Left ventricle myocardium inferior (tissue), 1 donor: ENCODE measurements at regions not wholly inside any gene's neighbourhood (a gene's known extent, or its start where the extent isn't known, plus 50 kb on each side); places are given as distances from the start of the nearest gene placed in this dataset.
A peak's percentile ranks its signal among the peaks of the same experiment; 100 is the strongest.

ENCODE experiments used
- DNase-seq: peaks from one replicate; pipeline ENCODE4 v3.0.0-alpha.2; 2020
- H3K27ac ChIP-seq: fragments of 200-600 bp; replicated peaks from 2 replicates; pipeline ENCODE4 v1.8.0; 2021
- H3K27me3 ChIP-seq: fragments of 200-600 bp; 2 replicates; pipeline ENCODE4 v1.8.0; 2021; ENCODE audit warnings: low read depth
- H3K36me3 ChIP-seq: fragments of 200-600 bp; 2 replicates; pipeline ENCODE4 v1.8.0; 2021
- H3K4me1 ChIP-seq: fragments of 200-600 bp; 2 replicates; pipeline ENCODE4 v1.8.0; 2021
- H3K4me3 ChIP-seq: fragments of 200-600 bp; 2 replicates; pipeline ENCODE4 v1.8.0; 2021; ENCODE audit warnings: mild to moderate bottlenecking, moderate library complexity
- H3K9me3 ChIP-seq: fragments of 200-600 bp; replicated peaks from 2 replicates; pipeline ENCODE4 v1.8.0; 2021
- CTCF ChIP-seq: fragments of 200-600 bp; IDR thresholded peaks from 2 replicates; pipeline ENCODE4 v1.8.0; 2021; ENCODE audit warnings: antibody characterized with exemption, mild to moderate bottlenecking, borderline replicate concordance
- intact Hi-C: fragments of 100-400 bp; cut with micrococcal nuclease; formaldehyde crosslinking; loops from one replicate; pipeline ENCODE4 v1.11.0; 2022
- donor health status: DM: no; HTN: yes; CAD: no; lungs with severe emphysema.

DNA sequence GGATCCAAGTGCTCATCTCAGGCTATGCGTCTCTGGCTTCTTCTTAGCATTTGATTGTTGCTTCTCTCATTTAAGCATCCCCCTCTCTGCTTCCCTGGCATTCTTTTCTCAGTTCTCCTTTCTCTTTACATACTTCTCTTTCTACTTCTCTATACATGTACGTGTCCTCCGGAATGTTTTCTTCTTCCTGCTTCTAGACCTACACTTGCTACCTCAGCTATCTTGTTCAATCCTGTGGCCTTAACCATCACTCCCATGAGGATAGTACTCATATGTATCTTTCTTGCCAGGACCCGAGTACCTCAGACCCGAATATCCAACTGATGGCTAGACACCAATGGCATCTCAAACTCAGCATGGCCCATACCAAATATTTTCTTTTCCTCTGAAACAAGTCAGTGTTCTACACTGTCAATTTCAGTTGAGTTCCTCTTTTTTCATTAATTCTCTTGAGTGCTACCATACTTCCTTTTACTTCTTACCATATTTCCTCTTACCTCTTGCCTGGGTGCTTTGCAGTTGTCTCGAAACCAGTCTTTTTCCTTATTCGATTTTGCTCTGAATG lies 115.1 kb upstream of the SLC38A2 start:
- no peaks in the 10 kb centered on the region for H3K9me3 ChIP-seq
- peaks cover 48% of the 10 kb centered on the region for H3K4me1 ChIP-seq
- DNase-seq, result no peak
- H3K27ac ChIP-seq, result no peak overlapping the region
- no peak for TF ChIP-seq CTCF
- no peaks in the 10 kb centered on the region for H3K36me3 ChIP-seq
- no peaks in the 10 kb centered on the region for H3K27me3 ChIP-seq
- H3K4me3 ChIP-seq, result no peak overlapping the region
- intact Hi-C loops, result no loop called here

- no peaks in the 10 kb centered on the region for H3K9me3 ChIP-seq
- intact Hi-C loops, result no loop called here
- H3K36me3 ChIP-seq, result no peaks in the 10 kb centered on the region
- no peak for TF ChIP-seq CTCF
- no peak overlapping the region for H3K27ac ChIP-seq
- peaks cover 37% of the 10 kb centered on the region for H3K4me1 ChIP-seq
- no peak overlapping the region for H3K4me3 ChIP-seq
- no peak for DNase-seq
- H3K27me3 ChIP-seq, result no peaks in the 10 kb centered on the region
Measured at GRCh38 chr12:46486588-46486987, 114.0 kb upstream of the SLC38A2 start.

DNA sequence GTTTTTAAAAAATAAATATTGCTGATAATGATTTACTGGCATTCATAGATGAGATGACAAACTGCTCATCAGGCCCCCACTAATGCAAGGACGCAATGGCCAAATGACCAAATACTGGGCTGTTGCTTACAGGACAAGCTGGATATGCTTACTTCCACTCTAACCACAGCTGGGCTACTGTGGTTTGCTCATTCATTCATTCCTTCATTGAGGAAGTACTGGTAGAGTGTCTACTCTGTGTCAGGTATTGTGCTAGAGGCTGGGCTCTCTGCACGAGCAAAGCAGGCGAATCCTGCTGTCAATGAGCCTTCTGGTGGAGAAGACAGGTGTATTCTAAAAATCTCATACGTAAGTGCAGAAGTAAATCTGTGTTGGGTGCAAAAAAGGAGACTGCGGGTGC lies 113.3 kb upstream of the SLC38A2 start:
- intact Hi-C loops, result no loop called here
- no peak overlapping the region for H3K27ac ChIP-seq
- no peak overlapping the region for H3K4me3 ChIP-seq
- no peaks in the 10 kb centered on the region for H3K27me3 ChIP-seq
- H3K9me3 ChIP-seq, result no peaks in the 10 kb centered on the region
- no peak for DNase-seq
- H3K4me1 ChIP-seq, result peaks cover 30% of the 10 kb centered on the region
- TF ChIP-seq CTCF, result no peak
- no peaks in the 10 kb centered on the region for H3K36me3 ChIP-seq

DNA sequence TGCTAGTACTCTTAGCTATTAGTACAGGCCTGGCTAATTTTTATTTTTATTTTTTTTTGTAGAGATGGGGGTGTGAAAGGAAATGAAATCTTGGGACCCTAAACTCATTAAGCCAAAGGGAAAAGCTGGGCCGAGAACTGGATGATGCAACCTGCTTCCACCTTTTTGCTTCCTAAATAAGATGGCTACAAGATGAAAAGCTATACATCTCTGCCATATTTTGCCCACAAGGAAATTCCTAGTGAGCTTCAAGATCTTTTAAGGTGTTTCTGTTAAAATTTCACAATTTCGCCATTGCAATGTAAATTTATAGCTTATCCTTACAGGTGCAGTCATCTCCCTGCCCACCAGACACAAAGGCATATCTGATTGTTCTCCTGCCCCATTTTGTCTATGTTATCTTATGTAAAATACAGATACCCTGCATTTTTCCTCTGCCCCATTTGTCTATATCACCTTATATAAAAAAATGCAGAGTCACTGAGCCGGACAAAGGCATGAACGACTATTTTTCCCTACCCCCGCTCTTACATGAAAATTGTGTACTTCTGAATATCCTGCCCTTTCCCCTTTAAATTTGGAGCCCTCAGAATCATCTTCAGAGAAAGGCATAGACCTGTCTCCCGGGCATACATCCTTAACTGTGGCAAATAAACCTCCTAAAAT lies 112.0 kb upstream of the SLC38A2 start:
- Histone ChIP-seq H3K27ac (peak overlapping the region; percentile 1), H3K4me3 (no peak overlapping the region), H3K9me3 (no peaks in the 10 kb centered on the region), H3K27me3 (no peaks in the 10 kb centered on the region), H3K4me1 (peaks cover 17% of the 10 kb centered on the region), H3K36me3 (no peaks in the 10 kb centered on the region)
- no peak for DNase-seq
- intact Hi-C loops, result no loop called here
- TF ChIP-seq CTCF, result no peak

GRCh38 chr12:46483572-46484395 lies 111.2 kb upstream of the SLC38A2 start:
- no peaks in the 10 kb centered on the region for H3K9me3 ChIP-seq
- no peaks in the 10 kb centered on the region for H3K36me3 ChIP-seq
- H3K4me1 ChIP-seq, result peaks cover 13% of the 10 kb centered on the region
- intact Hi-C loops, result no loop called here
- H3K27ac ChIP-seq, result peak overlapping the region; percentile 1
- TF ChIP-seq CTCF, result no peak
- no peak for DNase-seq
- no peaks in the 10 kb centered on the region for H3K27me3 ChIP-seq
- no peak overlapping the region for H3K4me3 ChIP-seq
